EL (cell line): ENCODE measurements at regions not wholly inside any gene's neighbourhood (a gene's known extent, or its start where the extent isn't known, plus 50 kb on each side); places are given as distances from the start of the nearest gene placed in this dataset.

ENCODE experiments used
- DNase-seq: peaks from one replicate; pipeline ENCODE4 v3.0.0-alpha.2; 2016

DNA sequence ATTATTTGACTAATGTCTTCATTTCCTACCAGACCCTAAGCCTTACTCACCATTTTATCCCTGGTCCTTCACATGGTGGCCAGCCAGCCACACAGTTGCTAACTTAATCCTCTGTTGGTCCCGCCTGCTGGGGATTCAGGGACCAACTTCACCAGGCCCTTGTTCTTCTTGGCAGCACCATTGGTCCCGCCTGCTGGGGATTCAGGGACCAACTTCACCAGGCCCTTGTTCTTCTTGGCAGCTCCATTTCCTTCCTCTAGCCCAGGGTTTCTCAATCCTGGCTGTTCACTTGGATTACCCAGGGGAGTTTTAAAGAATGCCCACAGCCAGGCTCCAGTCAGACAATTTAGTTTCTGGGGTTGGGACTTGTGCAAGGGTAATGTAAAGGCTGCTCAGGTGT, 233.1 kb upstream of the CSF3R start:
- DNase-seq: no peak

DNA sequence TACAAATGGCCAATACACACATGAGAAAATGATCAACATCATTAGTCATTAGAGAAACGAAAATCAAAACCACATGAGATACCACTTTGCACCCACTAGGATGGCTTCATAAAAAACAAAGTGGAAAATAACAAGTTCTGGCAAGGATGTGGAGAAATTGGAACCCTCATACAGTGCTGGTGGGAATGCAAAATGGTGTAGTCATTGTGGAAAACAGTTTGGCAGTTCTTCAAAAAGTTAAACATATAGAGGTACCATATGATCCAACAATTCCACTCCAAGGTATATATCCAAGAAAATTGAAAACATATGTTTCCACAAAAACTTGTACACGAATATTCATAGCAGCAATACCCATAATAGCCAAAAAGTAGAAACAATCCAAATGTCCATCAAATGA, 231.6 kb upstream of the CSF3R start:
- DNase-seq: no peak

DNA sequence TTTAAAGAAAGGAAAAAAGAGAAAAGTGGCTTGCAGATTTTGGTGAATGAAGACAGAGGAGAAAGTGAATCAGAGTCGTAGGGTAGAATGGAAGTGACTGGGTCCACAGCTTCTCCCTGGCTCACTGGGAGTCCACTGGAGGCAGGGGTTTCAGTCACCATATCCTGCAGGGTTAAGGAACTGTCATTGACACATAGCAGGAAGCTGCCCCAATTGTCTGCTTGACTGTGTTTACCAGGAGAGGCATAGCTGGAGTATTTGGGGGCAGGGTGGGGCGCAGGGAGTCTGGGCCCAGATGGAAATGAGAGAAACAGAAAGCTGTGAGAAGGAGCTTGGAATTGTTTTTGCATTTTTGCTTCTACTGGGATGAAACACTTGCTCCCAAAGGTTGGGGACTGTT, 228.8 kb upstream of the CSF3R start:
- no peak for DNase-seq

DNA sequence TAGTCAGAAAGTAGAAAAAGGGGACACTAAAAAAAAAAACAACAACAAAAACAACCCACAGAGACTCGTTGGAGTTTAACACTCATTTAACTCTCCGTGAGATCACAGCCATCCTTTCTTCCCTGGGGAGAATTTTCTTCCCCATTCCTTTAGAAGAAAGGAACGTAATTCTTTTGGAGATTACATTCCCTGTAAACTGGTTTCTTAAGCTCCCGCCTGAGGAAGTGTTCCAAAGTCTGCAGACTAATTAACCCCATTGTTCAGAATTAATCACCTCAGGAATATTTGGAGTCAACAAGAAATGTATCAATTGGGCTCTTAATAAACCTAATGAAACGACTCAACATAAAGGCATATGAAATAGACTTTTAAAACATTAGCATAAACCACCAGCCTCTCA, 228.2 kb upstream of the CSF3R start:
- no peak for DNase-seq

DNA sequence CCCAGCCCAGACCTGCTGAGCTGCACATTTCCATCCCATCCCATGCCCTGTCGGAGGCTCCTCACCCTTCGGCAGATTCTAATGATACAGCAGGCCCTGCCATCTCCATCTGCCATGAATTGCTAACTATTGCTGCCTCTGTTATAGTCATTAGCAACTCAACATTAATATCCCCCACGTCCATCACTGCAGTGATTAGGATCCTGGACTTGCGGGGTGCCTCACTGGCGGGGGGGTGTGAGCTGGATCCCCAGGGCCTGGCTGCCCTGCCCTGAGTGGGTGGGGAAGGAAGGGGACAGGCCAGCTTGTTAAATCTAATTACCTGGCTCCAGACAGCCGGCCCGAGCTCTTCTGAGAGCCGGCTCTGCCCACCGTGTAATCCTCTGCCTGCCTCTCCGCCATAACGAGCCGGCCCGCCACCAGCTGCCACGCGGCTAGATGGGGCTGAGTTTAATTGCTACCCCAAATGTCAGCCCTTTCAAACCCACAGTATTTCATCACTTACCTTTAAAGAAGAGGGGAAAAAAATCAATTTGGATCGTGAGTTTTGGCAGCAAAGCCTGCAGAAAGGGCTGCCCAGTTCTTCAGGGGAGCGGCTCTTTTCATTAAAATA, 227.3 kb upstream of the CSF3R start:
- no peak for DNase-seq

DNA sequence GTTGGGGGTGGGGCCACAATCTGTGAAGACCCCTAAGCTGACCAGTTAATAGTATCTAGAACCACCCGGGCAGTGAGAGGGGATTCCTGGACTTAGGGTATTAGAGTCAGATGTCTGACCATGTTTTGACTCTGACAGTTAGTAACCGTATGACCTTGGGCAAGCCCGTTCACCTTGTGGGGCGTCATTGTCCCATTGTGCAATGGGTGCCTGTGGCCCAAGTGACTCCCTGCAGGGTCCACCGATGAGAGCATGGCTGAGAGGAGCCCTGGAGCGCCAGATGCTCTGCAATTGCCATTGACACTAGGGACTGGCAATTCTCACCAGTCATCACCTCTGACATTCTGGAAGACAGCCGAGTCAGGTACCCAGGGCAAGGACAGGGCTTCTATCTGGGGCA, 225.9 kb upstream of the CSF3R start:
- DNase-seq: no peak

DNA sequence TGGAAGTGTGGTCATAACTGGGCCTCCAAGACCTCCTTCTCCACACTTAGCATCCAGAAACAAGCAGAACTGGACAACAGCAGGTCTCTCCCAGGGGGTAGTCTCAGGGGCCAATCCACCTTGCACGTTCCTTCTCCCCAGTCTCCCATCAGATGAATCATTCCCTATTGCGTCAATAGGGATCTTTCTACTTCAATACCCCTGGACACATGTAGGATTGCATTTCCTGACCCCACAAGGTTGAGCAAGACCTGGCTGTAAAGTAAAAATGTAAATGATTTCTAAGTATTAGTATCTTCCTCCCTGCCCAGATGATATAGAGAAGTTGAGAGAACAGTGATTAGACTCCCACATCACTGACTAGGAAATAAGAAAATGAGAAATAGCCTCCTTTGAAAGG, 224.5 kb upstream of the CSF3R start:
- no peak for DNase-seq

DNA sequence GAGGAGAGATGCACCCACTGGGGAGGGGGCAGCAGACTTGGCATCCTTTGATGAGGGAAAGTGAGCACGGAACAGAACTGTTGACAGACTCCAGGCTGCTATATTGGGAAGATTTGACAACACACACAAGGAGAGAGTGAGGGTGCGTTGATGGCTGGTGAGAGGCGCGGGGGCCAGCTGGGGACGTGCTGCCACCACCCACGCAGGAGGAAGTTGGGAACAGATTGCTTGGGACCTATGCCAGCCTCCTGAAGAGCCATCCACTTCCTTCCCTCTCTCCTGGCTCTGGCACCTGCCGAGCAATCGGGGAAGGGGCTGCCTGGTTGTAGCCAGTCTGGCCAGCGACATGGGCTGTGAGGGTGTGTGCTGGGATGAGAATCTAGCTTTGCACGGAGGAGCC, 223.7 kb upstream of the CSF3R start:
- DNase-seq: no peak

DNA sequence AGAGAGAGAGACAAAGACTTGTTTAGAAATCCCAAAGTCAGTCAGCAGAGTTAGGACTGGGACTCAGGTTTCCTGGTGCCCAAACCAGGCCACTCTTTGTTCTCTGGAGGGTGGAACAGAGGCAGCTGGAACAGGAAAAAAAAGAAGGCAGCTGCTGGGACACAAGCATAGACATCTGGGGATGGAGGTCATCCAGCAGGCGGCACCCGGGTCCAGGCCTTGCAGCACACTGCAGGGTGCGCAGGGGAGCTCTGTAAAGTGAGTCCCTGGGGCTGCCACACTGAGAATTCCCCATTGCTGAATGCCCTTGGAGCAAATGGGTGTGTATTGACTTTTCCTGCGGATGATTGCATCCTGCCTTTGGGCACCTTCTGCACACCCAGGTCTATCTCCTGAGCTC, 222.9 kb upstream of the CSF3R start:
- no peak for DNase-seq

DNA sequence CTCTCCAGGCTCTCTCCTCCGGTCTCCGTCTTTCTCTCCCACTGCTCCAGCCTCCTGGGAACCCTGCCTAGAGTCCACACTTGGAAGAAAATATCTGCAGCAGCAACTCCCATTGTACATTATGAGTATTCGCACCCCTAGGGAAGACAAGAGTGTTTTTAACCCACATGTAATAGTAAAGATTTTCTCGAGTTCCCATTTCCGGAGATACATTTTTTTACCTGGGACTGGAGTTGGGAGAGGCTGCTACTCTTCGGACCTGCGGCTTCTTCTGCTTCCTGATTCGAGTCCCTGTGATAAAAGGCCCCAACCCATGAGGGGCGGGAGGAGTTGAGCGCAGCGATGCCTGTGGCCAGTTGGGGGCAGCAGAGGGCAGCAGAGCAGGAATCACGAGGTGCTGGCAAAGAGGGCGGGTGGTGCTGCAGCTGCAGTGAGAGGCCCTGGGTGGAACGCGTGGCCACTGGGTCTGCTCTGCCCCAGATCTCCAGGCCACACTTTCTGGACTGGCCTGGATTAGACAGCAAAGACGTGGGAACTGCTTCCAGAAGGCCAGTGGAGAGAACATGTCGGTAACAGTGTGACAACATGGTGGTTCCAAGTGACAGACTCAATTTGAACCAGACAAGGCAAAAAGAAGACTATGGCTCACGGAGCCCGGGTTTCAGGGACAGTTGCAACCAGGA, 221.0 kb upstream of the CSF3R start:
- peak; percentile 53 for DNase-seq

DNA sequence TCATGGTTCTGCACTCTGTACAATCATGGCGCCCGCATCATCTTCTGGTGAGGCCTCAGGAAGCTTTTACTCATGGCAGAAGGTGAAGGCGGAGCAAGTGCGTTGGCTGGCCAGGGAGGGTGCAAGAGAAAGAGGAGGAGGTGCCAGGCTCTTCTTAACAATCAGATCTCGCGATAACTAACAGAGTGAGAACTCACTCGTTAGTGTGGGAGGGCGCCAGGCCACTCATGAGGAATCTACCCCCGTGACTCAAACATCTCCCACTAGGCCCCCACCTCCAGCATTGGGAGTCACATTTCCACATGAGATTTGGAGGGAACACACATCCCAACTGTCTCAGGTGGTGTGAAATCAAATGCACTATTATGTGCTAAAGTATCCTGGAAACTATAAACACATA, 220.2 kb upstream of the CSF3R start:
- DNase-seq: no peak

DNA sequence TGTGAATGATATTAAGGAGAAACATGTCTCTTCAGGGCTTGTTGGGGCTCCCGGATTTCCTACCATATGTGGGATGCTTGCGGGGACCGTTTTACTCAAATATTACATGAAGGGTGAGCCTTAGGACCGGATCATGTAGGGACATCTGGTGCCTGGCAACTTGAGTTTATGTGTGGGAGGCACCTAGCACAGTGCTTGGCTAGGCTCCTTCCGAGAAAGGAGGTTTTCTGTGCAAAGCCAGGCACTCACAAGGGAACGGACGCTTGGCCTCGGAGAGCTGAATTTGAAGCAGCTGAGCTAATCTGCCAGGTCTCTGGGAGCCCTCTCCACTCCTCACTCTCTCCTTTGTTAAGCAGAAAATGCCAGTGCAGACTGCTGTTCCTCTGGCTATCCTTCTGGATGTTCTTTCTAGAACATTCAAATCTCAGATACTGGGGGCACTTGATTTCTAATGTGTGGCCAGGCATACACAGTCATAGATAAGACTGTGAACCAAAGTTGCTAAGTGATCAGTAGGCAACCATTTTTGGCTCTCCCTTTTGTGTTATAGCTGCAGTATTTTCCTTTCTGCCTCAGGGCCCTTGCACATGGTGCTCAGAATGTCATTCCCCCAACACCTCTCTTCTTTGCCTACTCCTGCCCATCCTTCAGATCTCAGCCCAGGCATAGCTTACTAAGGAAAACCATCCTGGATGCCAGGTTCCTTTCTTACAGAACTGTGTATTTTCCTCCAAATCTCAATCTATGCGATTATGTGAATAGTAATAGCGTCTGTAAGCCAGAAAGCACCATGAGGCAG, 216.6 kb upstream of the CSF3R start:
- DNase-seq: no peak

DNA sequence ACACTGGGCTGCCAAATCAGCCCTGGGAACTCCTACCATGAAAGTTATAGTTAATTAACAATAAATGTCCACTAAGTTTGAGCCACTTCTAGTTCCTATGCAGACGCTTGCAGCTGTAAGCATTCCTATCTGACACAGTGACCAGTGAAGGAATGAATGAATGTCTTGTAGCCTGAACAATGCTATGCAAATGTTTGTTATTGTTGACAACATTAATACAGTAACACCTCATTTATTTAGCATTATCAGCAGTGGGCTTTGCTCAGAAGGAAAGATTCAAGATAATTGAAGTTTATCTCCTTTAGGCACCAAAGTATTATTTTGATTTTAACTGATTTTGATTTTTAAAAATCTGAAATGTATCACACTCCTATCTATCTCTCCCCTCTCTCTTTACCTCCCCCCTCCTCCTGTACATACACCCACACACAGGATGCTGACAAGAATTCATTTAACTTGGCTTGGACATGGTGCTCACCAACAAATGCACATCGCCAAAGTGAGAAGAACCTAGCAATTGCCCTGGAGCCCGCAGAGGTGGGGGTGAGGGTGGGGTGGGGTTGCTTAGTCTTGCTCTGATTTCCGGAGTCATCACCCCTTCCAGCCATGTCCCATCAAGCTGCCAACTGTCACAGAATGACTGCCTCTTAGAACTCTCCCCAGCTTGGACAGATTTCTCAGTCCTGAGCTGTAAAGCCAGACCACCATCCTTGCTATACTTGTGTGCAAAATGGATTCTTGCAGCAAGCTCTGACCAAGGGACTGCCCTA, 215.3 kb upstream of the CSF3R start:
- DNase-seq: no peak

DNA sequence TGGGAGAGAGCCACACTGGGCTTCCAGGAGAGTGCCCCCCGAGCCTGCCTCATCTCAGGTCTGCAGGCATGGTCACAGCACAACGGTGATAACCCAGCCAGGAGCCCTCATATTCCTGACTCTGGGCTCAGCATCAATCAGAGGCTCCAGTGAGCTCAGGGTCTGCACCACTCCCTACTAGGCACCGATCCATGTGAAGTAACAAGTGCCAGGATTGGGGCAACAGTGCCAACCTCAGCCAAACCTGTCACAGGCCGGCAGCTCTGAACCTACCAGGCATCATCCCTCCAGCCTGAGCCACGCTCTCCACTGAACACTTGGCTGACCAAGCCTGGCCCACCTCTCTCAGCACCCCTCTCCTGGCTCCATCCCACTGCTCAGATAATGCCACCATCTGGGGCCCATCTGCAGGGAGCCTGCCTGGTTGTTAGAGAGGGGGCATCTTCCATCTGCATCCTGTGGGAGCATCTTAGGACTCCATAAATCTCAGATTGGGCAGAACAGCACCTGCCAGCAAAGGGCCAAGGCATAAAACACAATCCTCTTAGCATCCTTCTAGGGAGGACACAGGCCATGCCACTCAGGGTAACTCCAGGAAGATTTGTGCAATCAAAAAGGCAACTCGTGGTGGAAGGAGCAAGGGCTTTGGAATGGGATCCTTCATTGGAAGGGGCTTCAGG, 213.7 kb upstream of the CSF3R start:
- no peak for DNase-seq

DNA sequence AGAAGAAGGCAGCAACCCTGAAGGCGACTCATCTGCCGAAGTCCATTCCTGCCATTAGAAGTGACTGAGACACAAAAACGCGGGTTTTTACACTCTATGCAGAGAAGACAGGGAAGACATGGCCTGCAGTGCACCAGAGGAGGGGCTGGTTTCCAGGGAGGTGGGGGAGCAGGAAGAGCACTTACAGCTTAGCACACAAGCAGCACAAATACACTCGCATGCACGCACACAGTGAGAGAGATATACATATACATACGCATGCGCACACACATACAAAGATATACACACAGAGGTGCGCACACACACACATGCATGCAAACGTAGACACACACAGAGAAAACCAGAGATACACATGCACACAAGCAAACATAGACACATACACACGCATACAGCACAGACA, 210.9 kb upstream of the CSF3R start:
- no peak for DNase-seq

DNA sequence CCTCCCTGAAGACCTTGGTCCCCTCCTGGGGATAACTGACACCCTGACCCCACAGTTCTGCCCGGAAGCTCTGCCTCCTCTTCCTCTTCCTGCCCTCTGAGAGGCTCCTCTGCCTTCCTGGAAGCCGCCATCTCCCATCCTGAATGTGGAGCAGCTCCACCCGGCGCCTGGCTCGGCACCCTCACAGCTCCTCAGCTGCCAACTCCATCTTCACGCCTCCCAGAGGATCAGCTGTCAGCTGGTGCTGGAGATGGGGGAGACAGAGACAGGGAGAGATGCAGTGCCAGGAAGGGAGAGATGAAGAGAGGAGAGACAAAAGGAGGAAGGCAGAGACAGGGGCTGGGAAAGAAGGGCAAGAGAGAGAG, 210.4 kb upstream of the CSF3R start:
- DNase-seq: no peak

DNA sequence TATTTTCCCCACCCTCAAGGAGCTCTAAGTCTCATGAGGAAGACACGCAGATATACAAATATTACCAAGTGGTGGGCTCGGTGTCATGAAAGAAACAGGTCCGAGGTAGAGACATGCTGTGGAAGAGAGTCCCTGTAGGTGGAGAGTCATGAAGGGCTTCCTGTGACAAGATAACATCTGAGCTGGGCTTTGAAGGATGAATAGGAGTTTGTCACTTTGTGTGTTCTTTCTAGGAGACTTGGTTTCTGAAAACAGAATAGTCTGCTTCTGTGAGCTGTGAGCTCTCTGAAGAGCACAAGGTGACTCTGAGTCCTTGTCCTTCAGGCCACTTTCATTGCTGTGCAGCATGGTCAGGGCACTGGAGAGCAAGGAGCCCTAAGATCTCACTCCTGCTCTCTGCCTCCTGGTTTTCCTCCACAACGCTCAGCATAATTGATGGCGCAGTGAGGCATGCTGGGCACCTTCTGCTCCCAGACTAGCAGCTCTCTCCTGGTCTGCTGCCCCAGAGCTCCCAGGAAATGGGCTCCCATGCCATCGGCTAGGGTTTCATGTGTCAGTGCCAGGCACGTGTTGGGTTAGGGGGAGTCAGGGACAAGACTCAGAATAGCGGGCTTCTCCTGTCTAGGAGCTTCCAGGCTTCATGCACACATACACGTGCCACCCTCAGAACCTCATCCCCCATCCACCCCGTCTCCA, 209.9 kb upstream of the CSF3R start:
- DNase-seq: no peak

DNA sequence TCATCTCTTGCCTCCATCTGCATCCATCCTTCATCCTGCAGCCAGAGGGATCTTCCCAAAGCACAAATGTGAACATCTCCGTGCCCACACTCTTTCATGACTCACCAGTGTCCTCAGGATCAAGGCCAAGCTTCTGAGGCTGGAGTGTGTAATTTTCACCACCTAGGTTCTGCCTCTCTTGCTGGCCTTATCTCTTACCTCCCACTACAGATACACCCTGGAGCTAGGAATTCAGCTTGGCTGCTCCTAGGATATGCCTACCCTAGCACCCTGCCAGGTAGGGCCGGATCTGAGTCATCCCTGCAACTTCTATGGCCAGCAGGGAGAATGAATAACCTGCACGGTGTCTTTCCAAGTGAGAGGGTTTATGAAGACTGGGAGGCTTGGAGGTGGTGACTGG, 208.7 kb upstream of the CSF3R start:
- DNase-seq: no peak

DNA sequence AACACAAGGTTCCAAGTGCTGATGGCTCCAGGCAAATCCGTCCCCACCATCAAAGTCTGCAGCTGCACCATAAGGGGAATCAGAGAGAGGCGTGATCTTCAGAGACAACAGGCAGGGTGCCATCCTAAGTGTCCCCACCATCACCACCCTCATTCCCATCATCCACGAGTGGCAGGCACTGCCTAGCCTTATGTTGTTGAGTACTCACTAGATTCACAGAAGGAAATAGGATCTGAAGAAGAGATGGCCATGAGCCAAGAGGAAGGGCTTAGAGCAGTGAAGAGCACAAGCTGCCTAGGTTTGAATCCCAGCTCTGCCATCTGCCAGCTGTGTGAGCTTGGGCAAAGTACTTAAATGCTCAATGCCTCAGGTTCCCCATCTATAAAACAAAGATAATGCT, 207.3 kb upstream of the CSF3R start:
- DNase-seq: no peak

DNA sequence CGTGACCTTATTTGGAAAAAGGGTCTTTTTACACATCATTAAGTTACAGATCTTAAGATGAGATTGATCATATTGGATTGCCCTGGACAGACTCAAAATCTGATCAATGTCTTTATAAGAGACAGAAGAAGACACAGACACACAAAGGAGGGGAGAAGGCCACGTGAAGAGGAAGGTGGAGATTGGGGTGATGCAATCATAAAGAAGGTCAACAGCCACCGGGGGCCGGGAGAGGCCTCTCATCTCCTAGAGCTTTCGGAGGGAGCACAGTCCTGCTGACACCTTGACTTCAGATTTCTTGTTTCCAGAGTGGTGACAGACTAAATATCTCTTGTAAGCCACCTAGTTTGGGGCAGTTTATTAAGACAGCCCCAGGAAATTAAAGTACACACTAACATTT, 204.6 kb upstream of the CSF3R start:
- no peak for DNase-seq

DNA sequence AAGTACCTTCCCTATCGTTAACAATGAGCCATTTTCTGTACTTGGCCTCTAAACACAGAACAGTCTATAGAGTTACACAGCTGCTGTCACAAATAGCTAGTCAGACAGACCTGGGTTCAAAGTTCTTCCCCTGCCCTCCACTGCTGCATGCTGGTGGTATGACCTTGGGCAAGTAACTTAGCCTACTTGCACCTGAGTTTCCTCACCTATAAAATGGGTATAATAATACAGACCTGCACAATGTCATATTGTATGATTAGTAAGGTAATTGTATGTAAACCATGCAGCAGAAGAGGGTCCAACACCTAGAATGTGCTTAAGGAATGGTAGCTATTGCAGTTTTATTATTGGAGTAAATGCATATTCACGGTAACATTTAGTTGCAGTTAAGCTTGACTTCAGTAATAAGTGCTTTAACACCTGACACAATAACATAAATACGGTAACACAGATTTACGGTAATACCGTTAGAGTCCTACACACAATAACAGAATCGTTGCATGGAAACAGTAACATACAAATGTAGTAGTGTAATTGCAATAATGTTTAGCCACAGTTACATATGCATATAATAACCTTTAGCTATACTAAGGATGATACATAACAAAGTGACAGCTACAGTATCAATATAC, 193.3 kb upstream of the CSF3R start:
- no peak for DNase-seq

DNA sequence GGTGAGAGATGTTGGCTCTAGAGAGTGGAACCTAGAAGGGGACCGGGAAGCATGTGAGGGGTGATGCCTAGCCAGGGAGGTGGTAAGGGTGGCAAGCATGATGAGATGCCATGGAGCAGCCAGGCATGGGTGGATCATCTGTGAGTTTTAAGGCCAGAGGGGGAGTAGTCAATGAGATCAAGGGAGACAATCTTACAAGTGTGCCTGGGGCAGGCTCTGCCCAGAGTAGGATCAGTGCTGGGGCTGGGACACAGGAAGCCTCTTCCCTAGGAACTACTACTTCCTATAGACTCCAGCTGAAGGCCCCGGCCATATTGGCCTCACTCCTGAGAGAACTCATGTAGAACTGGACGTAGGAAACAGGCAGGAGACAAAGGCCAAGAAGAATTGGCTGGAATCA, 192.4 kb upstream of the CSF3R start:
- DNase-seq: no peak
